ENCODE measurements at regions not wholly inside any gene's neighbourhood (a gene's known extent, or its start where the extent isn't known, plus 50 kb on each side); places are given as distances from the start of the nearest gene placed in this dataset.
A peak's percentile ranks its signal among the peaks of the same experiment; 100 is the strongest.

DNA sequence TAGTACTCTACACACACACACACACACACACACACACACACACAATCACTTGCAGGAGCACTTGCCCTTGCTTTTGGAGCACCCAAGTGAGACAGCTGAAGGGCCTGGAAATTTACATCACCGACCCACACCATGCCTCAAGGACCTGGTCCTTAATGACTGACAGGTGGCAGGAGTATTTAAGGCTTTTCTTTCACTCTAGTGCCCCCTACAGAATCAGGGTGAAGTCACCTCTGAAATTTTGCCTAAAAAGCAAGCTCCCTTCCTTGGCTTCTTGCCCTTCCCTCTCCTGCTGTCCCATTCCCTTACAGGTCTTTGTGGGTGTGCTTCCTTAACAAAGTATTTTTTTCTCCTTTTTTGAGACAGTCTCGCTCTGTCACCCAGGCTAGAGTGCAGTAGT is 353.5 kb upstream of the IRAK1BP1 start:
- TF ChIP-seq, protein P1, sequence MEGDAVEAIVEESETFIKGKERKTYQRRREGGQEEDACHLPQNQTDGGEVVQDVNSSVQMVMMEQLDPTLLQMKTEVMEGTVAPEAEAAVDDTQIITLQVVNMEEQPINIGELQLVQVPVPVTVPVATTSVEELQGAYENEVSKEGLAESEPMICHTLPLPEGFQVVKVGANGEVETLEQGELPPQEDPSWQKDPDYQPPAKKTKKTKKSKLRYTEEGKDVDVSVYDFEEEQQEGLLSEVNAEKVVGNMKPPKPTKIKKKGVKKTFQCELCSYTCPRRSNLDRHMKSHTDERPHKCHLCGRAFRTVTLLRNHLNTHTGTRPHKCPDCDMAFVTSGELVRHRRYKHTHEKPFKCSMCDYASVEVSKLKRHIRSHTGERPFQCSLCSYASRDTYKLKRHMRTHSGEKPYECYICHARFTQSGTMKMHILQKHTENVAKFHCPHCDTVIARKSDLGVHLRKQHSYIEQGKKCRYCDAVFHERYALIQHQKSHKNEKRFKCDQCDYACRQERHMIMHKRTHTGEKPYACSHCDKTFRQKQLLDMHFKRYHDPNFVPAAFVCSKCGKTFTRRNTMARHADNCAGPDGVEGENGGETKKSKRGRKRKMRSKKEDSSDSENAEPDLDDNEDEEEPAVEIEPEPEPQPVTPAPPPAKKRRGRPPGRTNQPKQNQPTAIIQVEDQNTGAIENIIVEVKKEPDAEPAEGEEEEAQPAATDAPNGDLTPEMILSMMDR (IDR thresholded peaks at IDR 0.05; ENCODE audit: insufficient read depth, missing control alignments): peak; percentile 8
- no peak for DNase-seq (ENCODE audit: insufficient read length, low spot score)
- FAIRE-seq: no peak

DNA sequence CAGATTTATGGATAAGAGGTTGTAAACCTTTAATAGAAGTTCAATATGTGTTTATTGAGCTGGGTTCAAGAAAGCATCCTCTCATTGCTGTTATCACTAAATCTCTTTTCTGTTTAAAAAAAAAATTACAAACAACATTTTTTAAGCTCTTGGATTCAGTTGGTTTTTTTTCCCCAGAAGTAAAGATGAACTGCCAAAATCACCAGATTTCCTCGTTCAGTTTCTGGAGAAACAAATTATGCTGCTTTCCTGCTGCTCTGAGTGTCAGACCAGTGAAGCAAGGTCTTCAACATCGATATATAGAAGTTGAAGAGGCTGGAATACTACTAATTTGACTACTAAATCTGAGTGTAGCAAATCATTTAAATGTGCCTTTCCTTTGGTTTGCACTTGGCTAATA is 352.1 kb upstream of the IRAK1BP1 start:
- DNase-seq (ENCODE audit: insufficient read length, low spot score) (no peak), FAIRE-seq (no peak)
- TF ChIP-seq, protein P1 (IDR thresholded peaks at IDR 0.05; ENCODE audit: insufficient read depth, missing control alignments): no peak

DNA sequence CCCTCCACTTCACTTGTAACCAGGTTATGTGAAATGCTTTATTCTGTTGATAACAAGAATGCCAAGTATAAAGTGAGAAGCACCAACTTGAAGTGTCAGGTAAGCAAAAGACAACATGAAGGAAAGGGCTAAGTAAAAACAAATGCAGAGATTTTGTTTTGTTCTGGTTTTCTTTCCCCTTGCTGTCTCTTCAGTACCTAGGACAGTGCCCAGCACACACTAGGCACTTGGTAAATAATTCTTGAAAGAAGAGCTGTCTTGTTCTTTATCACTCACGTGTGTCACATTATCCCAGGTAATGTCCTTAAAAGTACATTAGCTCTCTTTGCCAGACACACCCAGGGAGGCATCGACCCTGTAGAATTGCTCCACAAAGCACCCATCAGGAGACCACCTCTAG is 350.0 kb upstream of the IRAK1BP1 start:
- no peak for DNase-seq (ENCODE audit: insufficient read length, low spot score)
- no peak for FAIRE-seq
- TF ChIP-seq, protein P1 (IDR thresholded peaks at IDR 0.05; ENCODE audit: insufficient read depth, missing control alignments): no peak

DNA sequence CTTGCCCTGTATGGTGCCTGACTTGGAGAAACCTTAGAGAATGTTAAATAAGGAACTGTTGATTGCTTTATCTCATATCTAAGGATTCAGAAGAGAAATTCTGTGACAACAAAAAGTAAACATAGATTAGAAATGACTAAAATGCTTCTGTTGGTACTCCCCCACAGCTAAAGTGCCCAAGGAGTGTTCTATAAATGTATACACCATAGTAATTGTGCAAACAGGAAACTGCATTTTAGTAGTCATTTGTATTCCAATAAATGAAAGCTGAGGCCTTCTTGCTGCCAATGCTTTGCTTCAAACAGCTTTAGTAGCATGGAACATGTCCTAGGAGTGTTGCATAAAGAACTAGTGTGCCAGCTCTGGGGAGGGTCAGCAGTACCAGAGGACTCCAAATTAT is 343.7 kb upstream of the IRAK1BP1 start:
- FAIRE-seq (no peak), DNase-seq (ENCODE audit: insufficient read length, low spot score) (no peak)
- TF ChIP-seq, protein P1 (IDR thresholded peaks at IDR 0.05; ENCODE audit: insufficient read depth, missing control alignments): no peak

DNA sequence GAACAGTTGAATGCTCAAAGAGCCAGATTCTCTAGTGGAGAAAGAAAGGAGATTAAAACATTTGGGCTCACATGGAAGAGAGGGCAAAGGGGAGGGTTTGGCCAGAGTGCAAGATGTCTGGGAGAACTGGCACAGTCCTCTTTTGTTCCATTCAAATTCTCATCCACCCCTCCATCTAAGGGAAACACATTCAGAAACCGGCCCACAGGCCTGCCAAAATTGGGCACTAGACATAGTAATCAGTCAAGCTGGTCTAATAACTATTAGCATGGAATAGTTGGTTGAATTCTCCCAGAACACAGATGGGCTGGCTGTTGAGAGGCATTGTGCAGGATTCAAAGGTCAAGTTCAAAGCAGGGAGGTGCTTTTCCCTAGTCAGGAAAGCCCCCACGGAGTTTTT is 341.4 kb upstream of the IRAK1BP1 start:
- FAIRE-seq (no peak), DNase-seq (ENCODE audit: insufficient read length, low spot score) (no peak)
- TF ChIP-seq, protein P1 (IDR thresholded peaks at IDR 0.05; ENCODE audit: insufficient read depth, missing control alignments): no peak

DNA sequence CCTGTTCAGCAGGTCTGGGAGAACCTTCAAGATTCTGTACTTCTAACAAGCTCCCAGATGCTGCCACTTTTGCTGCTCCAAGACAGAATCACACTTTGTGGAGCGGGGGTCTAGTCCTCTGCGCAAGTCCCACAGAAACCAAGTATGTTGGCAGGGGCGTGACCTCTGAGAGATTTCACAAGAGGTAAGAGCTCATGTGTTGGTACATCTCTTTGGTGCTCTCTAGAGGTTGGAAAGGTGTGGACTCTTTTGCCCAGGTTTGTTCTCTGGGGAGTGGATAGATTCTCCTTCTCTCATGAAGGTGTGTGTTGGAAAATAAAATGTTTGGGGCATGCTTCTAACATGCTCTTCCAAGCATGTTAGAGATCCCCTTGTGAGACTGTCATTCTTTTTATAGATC is 340.9 kb upstream of the IRAK1BP1 start:
- no peak for FAIRE-seq
- TF ChIP-seq, protein P1 (IDR thresholded peaks at IDR 0.05; ENCODE audit: insufficient read depth, missing control alignments): no peak
- no peak for DNase-seq (ENCODE audit: insufficient read length, low spot score)

DNA sequence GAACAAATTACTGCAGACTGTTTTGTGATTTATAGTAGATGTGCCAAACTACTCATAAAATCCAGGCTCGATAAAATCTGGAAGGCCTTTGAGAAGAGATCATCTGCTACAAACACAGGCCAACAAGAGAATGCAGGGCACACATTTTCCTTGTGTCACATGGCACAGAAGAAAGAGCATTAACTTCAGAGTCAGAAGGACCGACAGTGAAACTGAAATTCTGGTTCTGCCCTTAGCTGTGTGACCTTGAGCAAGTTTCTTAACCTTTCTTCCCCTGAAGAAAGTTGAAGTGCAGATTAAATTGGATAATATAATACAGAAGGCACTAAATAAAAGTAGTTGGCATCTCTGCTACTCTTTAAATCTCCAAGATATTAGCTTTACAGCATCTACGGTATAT is 338.4 kb upstream of the IRAK1BP1 start:
- no peak for FAIRE-seq
- TF ChIP-seq, protein P1 (IDR thresholded peaks at IDR 0.05; ENCODE audit: insufficient read depth, missing control alignments): no peak
- no peak for DNase-seq (ENCODE audit: insufficient read length, low spot score)
